MV-4-11 (cell line): ENCODE measurements at regions not wholly inside any gene's neighbourhood (a gene's known extent, or its start where the extent isn't known, plus 50 kb on each side); places are given as distances from the start of the nearest gene placed in this dataset.
"Not testable (repeated sequence)": the region's sequence is repeated elsewhere in the genome, so short reads cannot be mapped to it uniquely, and the experiment has no call there.

Source experiments
- DNase-seq: peaks from one replicate; lab custom pipeline; 2025; lab: John Stamatoyannopoulos, UW

DNA sequence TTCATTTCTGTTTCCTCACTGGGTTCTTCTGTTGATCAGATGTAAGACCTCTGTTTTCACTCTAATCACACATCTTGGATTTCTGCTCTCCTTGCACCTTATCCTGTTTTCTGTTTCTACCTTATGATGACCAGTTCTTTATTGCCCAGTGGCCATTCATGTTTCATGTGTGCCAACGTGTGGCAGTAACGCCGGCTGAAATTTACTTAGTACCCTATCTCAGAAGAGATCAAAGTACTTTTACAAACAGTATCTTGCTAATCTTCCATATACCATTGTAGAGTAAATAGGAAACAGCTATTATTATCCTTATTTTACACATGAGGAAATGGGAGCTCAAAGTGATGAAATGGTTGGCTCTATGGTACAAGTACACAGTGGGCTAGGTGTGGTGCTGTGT, 74.0 kb downstream of the GATA3 start:
- DNase-seq, result no peak

DNA sequence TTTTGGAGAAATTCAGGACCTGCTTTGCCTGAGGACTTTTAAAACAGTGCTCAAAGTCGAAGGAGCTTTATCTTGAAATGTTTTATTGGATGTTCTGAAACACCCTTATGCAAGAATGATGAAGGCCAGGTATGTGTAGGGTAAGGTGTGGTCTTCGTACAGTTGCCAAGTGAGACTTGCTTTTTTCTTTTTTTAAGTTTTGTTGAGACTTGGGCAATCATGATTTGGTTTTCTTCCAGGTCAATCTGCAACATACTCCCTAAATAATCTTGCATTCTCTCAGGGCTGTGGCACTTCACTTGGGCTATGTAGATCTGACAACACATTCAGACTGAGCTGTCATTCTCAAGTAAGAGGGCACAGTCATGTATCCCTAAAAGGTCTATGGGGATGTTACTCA, 75.0 kb downstream of the GATA3 start:
- no peak for DNase-seq

DNA sequence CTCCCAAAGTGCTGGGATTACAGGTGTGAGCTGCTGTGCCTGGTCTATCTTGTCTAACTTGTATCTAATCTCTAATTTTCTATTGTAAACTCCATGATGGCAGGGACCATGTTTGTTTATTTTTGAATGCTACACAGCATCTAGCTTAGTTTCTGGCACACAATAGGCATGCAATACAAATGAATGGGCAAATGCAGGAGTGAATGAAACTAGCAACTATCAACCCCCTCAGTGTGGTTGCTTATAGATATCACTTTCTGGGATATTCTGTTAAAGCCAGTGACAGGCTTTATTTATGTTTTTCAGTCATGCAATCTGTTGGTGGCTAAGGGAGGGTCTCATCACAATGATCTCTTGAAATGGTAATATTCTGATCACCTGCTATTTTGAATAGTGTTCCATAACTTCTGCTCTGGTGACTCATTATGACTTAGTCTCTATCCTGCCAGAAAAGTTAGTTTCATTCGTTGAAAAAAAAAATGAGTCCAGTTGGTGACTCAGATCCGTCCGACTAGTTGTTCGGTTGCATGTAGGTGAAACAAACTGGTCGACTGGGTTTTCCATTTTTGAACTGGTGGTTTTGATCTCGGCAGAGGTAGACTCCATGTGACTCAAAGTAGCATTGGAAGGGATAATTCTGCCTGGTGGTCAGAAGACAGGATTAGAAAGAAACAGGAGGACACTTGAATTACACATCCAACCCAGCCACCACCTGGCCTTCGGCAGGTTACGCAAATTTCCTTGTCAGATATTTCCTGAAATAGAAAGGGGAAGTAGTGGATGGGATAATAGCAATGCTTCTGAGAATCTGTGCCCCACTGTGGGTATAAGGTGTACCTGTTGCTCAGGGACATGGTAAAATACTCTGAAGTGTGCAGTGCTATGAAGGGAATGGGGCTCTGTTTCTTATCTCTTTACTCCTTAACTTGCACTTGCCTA, 76.8 kb downstream of the GATA3 start:
- DNase-seq, result peak; percentile 30

DNA sequence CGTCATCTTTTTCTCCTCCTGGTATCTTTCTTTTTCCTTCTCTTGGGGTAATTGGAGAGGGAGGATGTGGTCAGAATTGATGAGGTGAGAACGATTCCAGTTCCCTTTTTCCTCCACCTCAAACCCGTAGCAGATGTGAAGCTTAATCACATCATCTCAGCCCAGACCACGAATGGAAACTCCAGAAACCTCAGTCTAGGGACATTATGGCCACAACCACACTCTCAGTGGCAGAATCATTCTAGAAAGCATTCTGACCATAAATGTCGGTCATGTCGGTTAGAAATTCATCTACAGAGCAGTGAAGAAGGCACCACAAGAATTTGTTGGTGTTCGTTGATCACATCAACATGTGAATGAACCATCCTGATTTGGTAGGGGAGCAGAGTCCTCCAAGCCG, 78.7 kb downstream of the GATA3 start:
- peak; percentile 93 for DNase-seq

DNA sequence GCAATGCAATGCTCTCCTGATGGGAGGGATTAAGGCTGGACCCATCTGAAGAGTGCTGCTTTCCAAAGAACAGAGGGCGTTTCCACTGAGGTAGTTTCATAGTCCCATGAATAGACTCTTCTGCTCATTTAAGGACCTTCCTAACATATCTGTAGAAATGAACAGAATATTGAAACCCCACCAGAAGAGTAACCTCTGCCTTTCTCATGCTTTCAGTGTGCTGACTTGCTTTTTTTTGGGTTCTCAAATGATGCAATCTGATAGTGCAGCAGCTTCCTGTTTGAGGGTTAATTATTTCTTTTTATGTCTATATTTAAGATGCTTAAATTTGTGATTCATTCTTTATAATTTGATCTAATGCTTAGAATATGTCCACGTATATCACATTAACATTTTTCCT, 82.2 kb downstream of the GATA3 start:
- no peak for DNase-seq

DNA sequence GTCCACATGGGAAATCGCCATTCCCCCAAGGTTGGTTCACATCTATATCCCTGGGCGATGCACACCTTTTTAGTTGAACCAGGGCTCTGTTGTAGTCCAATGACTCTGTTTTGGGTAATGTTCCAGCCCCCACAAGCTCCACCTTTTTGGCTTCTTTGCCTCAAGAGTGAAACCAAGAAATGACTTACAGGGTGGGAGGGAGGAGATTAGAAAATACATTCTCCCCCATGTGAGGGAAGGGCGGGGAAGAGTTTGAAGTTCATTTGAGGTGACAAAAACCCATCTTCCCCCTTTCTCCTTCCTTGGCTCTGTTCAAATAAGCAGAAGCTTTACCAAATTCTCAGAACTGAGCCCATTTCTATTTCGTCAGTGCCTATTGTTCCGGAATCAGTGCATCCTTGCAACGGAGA, 82.8 kb downstream of the GATA3 start:
- no peak for DNase-seq

DNA sequence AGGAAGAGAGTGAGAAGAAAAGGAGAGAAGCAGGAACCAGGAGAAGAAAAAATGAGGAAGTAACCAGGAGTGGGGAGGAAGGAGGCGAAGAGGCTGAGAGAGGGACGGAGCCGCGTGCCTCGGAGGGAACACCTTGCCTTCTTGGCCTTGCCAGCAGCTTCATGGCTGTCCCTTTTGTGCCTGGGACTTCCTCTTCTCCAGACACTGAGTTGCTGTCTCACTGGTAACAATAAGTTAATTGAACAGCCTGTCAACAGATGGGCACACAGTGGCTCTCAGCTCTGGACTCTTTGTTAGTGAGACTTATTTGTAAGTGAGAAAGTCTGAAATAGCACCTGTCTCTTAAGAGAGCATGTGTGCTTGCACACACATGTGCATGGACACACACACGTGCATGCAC, 83.2 kb downstream of the GATA3 start:
- peak; percentile 54 for DNase-seq

DNA sequence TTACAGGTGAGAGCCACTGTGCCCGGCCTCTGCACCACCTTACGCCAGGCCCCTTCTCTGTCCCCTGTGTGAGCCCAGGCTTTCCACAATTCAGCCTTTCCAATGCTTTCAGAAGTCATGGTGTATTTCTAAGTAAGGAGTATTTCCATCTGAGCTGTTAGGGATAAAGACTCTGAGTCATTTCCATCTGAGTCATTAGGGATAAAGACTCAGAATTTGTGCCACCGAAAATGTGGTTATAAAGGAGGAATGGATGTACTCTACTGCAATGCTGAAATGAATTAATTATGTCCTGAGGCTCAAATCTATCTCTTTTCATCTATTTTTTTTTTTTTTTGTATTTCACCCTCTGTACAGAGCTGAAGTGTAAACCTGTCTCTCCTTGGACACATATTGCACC, 84.0 kb downstream of the GATA3 start:
- DNase-seq, result peak; percentile 10

DNA sequence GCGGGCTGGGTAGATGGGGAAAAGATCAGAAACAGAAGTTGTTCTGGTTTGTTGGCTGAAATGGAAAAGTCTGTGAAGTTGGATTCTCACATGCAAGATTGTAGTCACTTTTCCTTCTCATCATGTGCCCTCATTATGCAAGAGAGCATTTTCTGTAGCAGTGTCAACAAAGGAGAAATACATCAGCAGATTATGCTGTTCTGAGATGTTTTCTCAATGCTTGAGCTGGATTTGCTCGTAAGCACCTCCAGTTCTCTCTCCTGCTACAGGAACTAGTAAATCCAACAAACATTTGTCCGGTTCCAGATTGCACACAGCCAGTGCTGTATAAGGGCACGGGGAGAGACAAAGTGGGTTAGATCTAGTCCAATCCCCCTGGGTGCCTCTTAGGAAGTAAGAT, 90.0 kb downstream of the GATA3 start:
- no peak for DNase-seq

DNA sequence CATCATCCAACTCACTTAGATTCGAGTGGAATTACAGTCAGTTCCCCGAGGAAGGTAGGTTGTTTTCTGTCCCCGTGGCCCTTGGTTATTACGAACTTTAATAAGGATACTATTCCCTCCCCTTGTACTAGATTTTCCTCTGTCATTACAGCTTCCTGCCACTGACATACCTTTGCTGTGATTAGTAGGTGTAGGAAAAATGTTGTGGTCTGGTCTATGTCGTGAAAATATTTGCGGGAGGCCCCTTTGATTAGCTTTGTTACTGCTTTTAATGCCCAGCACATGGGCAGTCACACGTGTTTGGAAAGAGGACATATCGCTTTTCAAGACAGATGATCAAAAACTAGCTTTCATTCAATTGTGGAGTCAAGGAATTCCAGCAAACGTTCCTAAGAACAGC, 92.2 kb downstream of the GATA3 start:
- DNase-seq, result no peak

DNA sequence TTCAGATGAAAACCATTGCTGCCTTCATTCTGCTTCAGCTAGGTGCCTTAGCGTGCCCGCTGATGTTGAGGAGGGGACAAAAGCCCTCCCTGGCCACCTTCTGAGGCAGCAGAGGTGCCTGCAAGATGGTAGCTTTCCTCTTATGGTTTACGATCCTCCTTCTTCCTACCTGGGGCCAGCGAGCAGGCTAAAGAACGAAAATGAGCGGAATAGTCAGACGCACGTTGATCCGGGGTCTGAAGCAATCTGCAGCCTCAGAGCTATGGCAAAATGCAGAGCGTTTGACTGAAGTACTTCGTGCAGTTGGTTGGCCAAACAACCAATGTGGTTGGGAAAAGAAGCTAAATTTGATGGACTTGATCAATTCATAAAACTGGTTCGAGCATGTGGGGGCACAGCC, 95.5 kb downstream of the GATA3 start:
- DNase-seq, result no peak

DNA sequence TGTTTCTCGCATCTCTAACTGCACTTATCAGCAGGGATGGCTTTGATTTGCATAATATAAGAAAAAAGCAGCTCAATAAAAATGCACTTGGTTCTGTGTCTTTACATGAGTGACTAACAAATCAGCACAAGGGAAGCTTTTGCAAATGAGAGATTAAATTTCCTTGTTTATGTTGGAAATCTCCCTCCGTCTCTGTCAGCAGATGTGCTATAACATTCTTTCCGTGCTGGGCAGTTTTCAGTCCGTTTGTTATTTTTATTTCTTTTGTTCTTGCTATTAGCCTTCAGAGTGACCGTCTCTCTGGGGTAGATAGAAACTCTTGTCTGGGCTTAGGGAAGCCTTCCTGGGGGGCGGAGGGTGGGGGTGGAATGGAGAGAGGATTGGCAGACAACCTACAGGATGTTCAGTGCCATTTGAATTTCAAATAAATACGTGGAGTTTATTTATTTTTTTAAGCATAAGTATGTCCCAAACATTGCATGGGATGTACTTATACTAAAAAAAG, 96.0 kb downstream of the GATA3 start:
- DNase-seq, result no peak

DNA sequence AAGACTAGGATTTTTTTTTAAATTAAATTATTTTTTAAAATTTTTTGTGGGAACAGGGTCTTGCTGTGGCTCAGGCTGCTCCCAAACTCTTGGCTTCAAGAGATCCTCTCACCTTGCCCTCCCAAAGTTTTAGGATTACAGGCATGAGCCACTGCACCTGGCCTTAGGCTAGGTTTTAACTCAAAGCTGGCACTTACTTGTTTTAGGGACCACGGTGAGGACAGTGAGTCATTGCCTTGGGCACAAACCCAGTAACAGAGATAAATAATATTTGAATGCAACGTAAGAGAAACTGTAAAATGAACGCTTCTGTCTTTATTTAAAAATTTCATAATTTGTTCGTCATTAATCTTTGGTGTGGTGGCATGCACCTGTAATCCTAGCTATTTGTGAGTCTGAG, 96.6 kb downstream of the GATA3 start:
- no peak for DNase-seq

DNA sequence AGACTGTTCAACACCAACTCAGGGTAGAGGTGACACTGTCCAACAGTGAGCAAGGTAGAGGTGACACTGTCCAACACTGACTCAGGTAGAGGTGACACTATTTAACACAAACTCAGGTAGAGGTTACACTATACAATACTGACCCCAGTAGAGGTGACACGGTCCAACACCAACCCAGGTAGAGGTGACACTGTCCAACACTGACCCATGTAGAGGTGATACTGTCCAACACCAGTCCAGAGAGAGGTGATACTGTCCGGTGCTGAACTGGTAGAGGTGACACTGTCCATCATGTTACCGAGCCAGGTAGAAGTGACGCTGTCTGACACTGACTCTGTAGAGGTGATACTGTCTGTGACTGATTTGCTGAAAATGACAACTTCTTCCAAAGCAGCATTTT, 102.4 kb downstream of the GATA3 start:
- DNase-seq, result no peak

DNA sequence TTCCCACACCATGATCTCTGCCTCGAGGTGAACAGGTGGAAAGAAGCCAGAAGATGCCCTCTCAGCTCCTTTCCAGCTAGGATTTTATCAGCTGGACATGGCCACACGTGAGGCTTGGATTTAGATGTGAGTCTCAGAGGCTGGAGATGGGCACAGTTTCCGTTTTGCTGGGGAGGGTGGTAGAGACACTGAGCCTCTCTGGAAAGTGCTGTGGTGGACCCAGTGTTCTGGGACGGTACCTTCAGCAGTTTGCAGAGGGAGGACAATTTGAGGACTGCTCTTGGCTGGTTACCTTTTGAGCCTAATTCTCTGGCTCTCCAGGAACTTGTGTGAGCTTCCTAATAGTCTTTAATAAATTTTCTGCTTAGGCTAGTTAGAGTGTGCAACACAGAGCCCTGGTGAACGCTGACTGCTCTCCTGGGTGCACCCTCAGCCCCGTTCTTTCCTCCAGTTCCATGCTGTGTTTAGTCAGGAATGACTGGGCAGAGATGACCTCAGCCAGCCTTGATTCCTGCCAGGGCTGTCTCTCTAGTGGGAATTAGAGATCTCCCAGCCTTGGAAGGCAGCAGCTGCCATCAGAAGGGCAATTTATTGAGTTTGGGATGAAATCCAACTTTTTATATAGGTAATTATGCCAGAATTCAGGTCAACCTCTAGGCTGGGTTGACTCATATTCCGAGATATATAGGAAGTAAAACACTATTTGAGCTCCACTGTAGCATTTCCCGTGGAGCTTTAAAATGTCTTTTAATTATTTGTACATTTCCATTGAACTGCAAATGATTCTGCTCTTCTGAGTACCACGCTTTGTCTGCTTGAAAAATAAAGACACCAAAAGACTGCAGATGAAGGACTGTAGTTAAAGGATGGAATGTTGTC, 103.9 kb downstream of the GATA3 start:
- no peak for DNase-seq

DNA sequence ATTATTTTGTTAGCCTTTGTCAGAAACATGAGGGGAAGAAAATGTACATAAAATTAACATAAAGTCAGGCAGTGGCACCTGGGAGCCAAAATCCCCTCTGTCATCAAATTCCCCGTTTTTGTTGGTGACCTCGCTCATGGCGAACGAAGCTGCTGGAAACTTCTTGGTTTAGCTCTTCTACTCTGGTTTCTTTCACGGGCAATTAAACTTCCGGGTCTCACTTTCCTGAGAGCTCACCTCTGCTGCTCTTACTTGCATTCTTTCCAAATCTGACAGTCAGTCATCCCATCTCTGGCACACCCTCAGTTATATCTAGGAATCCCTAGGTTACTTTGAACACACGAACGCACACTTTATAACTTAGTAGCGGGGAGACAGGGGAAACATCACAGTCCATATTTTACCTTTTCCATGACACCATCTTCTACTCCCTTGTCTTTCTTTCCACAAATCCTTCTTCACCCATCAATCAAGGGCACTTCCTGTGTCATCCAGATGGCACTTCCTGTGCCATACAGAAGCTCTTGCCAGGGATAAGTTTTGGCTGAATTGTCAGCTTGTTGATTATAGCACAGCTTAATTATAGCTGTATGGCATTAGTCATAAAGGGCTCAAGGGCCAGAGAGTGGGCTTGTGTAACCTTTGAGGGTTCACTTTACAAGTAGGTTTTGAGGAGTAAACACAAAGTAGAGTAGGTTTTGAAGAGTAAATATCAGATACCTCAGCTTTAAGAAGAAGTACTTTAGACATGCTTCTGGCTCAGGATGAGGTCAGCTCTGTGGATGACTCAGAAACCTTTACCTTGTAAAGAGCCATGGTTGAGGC, 105.1 kb downstream of the GATA3 start:
- DNase-seq, result no peak

DNA sequence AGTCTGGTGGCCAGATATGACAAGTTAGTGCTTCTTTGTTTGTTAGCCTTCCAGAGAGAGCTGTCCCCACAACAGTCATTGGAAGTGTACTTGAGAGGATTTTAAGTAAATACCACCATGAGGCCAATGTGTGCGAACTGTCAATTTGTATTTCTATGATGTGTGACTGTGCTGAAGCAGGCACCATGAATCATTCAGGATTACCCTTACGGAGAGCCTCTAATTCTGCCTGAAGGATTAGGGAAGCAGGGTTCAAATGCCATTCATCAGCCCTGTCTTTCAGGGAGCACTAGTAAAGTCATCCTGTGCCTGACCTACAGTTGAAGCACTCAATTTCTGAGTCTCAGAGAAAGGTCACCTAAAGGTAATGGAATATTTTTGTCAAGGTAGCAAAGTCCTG, 109.3 kb downstream of the GATA3 start:
- no peak for DNase-seq

DNA sequence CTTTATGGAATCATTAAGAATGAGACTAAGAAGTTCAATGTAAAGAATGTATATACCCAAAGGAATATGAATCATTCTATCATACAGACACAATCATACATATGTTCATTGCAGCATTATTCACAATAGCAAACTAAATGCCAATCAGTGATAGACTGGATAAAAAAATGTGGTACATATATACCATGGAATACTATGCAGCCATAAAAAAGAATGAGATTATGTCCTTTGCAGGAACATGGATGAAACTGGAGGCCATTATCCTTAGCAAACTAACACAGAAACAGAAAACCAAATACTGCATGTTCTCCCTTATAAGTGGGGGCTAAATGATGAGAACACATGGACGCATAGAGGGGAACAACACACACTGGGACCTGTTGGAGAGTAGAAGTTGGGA, 110.2 kb downstream of the GATA3 start:
- not testable (repeated sequence) for DNase-seq

DNA sequence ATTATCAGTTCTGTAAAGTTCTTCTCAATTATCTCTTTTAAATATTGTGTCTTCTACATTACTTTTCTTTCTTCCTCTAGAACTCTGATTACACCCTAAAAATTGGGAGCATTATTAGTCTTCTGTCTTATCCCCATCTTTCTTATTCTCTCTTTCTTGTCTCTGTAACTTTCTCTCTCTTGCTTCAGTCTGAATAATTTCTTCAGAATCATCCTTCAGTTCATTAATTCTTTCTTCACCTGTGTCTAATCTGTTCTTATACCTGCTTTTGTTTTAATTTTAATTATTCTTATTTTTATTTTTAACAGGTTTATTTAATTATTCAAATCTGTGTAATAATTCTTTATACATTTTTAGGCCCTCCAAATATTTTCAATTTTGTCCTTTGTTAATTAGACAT, 114.3 kb downstream of the GATA3 start:
- no peak for DNase-seq

DNA sequence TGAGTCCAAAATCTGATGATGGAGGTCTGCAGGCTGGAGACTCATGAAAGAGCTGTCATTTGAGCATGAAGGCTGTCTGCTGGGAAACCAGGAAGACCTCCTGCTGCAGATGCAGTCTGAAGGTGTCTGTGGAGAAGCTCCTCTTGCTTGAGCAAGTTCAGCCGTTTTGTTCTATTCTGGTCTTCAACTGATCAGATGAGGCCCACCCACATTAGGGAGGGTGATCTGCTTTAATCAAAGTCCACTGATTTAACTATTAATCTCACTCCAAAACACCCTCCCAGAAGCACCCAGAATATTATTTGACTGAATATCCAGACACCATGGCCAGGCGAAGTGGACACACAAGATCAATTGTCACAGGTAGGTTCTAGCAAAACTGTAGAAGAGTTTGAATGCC, 116.5 kb downstream of the GATA3 start:
- no peak for DNase-seq

DNA sequence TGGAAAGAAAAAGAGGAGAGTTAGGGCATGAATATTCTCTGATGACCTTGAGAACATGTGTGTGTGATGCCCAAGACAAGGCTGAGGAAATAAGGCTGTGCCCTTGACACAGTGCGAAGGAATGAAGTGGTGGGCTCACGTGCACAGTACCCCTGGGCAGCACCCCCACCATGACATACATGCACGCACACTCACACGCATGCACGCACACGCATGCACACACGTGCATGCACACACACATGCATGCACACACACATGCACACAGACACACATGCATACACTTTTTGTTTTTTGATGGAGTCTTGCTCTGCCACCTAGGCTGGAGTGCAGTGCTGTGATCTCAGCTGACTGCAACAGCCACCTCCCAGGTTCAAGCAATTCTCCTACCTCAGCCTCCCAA, 118.1 kb downstream of the GATA3 start:
- DNase-seq, result no peak

DNA sequence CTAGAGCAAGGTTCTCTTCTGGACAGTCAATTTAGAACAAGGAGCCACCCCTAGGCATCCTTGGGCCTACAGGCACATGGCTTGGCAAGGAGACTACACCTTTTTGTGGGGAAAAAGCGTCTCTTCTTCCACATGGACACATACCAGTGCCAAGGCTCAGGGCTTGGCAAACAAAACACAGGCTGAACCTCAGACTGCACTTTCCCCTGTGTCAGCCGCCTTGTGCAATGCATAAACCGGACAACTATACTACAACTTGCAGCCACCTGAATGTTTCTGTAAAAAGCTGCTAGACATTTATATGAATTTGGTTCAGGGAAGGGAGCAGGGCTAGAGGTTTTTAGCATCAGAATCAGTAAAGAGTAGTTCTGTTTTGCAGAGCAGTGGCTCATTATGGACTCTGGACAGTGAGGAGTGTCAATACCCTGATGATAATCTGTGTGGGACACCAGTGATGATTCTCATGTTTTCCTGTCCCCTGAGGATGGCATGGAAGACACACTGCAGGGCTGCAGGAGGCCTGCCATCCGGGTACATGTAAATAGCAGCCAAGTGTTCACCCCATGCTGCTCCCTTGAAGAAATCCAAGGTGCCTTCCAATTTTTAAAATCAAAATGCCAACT, 118.9 kb downstream of the GATA3 start:
- no peak for DNase-seq
